ENCODE measurements at regions not wholly inside any gene's neighbourhood (a gene's known extent, or its start where the extent isn't known, plus 50 kb on each side); places are given as distances from the start of the nearest gene placed in this dataset.

- Histone ChIP-seq H3K9me3 (no peaks in the 10 kb centered on the region), H3K36me3 (no peaks in the 10 kb centered on the region), H3K27ac (no peak overlapping the region), H3K4me1 (no peaks in the 10 kb centered on the region), H3K27me3 (peaks cover 4% of the 10 kb centered on the region), H3K4me3 (no peak overlapping the region)
- DNase-seq: no peak
- intact Hi-C loops (cut with DNase I; ENCODE audit: low total_unique reads) (no loop called here), in situ Hi-C loops (cut with MboI; ENCODE audit: low pct_ligation_motif_present in 1 of 4, low pct_unique_long_range_greater_than_20kb in 1 of 4, low sequenced_read_pairs in 3 of 4) (no loop called here)
- TF ChIP-seq POLR2AphosphoS5 (IDR thresholded peaks at IDR 0.05) (no peak), CTCF (IDR thresholded peaks at IDR 0.05) (no peak), POLR2A (IDR thresholded peaks at IDR 0.05) (no peak), EP300 (IDR thresholded peaks at IDR 0.05; ENCODE audit: low read depth) (no peak)
Measured at GRCh38 chr1:213929398-213929797, 58.4 kb upstream of the PROX1 start.

GRCh38 chr1:213931836-213932235, 55.9 kb upstream of the PROX1 start:
- WGBS, 2 donors (ENCODE audit: low coverage in 1 of 2): 62 to 63% methylated on average over 2 to 8 of the region's 8 CpGs
- in situ Hi-C loops (cut with MboI; ENCODE audit: low pct_ligation_motif_present in 1 of 4, low pct_unique_long_range_greater_than_20kb in 1 of 4, low sequenced_read_pairs in 3 of 4) (no loop called here), intact Hi-C loops (cut with DNase I; ENCODE audit: low total_unique reads) (no loop called here)
- Histone ChIP-seq H3K27ac (no peak overlapping the region), H3K4me3 (no peak overlapping the region), H3K9me3 (no peaks in the 10 kb centered on the region), H3K27me3 (peaks cover 4% of the 10 kb centered on the region), H3K4me1 (no peaks in the 10 kb centered on the region), H3K36me3 (no peaks in the 10 kb centered on the region)
- DNase-seq: no peak
- TF ChIP-seq CTCF (IDR thresholded peaks at IDR 0.05): no peak
- TF ChIP-seq EP300 (IDR thresholded peaks at IDR 0.05; ENCODE audit: low read depth): no peak
- no peak for TF ChIP-seq POLR2A (IDR thresholded peaks at IDR 0.05)
- TF ChIP-seq POLR2AphosphoS5 (IDR thresholded peaks at IDR 0.05): no peak

- peaks cover 4% of the 10 kb centered on the region for H3K27me3 ChIP-seq
- no peaks in the 10 kb centered on the region for H3K4me1 ChIP-seq
- H3K9me3 ChIP-seq: no peaks in the 10 kb centered on the region
- intact Hi-C loops (cut with DNase I; ENCODE audit: low total_unique reads) (no loop called here), in situ Hi-C loops (cut with MboI; ENCODE audit: low pct_ligation_motif_present in 1 of 4, low pct_unique_long_range_greater_than_20kb in 1 of 4, low sequenced_read_pairs in 3 of 4) (no loop called here)
- TF ChIP-seq CTCF (IDR thresholded peaks at IDR 0.05) (no peak), EP300 (IDR thresholded peaks at IDR 0.05; ENCODE audit: low read depth) (no peak), POLR2AphosphoS5 (IDR thresholded peaks at IDR 0.05) (no peak), POLR2A (IDR thresholded peaks at IDR 0.05) (no peak)
- WGBS, 2 donors (ENCODE audit: low coverage in 1 of 2): 75% methylated on average over 5 of the region's 5 CpGs
- H3K27ac ChIP-seq: no peak overlapping the region
- no peak for DNase-seq
- H3K4me3 ChIP-seq: no peak overlapping the region
- no peaks in the 10 kb centered on the region for H3K36me3 ChIP-seq
Measured at GRCh38 chr1:213933336-213933735, 54.4 kb upstream of the PROX1 start.

- DNase-seq: no peak
- Histone ChIP-seq H3K4me1 (no peaks in the 10 kb centered on the region), H3K27me3 (peaks cover 4% of the 10 kb centered on the region), H3K36me3 (no peaks in the 10 kb centered on the region), H3K4me3 (no peak overlapping the region), H3K27ac (no peak overlapping the region), H3K9me3 (no peaks in the 10 kb centered on the region)
- intact Hi-C loops (cut with DNase I; ENCODE audit: low total_unique reads): no loop called here
- TF ChIP-seq CTCF (IDR thresholded peaks at IDR 0.05) (no peak), EP300 (IDR thresholded peaks at IDR 0.05; ENCODE audit: low read depth) (no peak), POLR2AphosphoS5 (IDR thresholded peaks at IDR 0.05) (no peak), POLR2A (IDR thresholded peaks at IDR 0.05) (no peak)
- in situ Hi-C loops (cut with MboI; ENCODE audit: low pct_ligation_motif_present in 1 of 4, low pct_unique_long_range_greater_than_20kb in 1 of 4, low sequenced_read_pairs in 3 of 4): no loop called here
- WGBS, 2 donors (ENCODE audit: low coverage in 1 of 2): 48 to 57% methylated on average over 3 to 5 of the region's 5 CpGs
Measured at GRCh38 chr1:213934649-213935048, 53.1 kb upstream of the PROX1 start.
